ENCODE measurements at regions not wholly inside any gene's neighbourhood (a gene's known extent, or its start where the extent isn't known, plus 50 kb on each side); places are given as distances from the start of the nearest gene placed in this dataset.
A peak's percentile ranks its signal among the peaks of the same experiment; 100 is the strongest.

GRCh38 chr4:38210396-38211114 lies 250.4 kb downstream of the PTTG2 start:
- no peak overlapping the region for H3K4me3 Mint-ChIP-seq
- DNase-seq (no peak), ATAC-seq (replicated peaks in 1 of 2) (no peak)
- no peaks in the 10 kb centered on the region for H3K4me1 Mint-ChIP-seq (ENCODE audit: low read depth)
- peaks cover 3 to 6% of the 10 kb centered on the region in 2 donors for H3K9me3 Mint-ChIP-seq
- H3K27ac Mint-ChIP-seq, result no peak overlapping the region
- no peaks in the 10 kb centered on the region for H3K27me3 Mint-ChIP-seq (ENCODE audit: low read depth)
- H3K36me3 Mint-ChIP-seq (ENCODE audit: insufficient read depth in 2 of 2), result no peaks in the 10 kb centered on the region

GRCh38 chr4:38211885-38212284 lies 251.7 kb downstream of the PTTG2 start:
- no peak for DNase-seq
- no peaks in the 10 kb centered on the region for H3K4me1 Mint-ChIP-seq (ENCODE audit: low read depth)
- H3K4me3 Mint-ChIP-seq, result no peak overlapping the region
- H3K27ac Mint-ChIP-seq, result no peak overlapping the region
- no peaks in the 10 kb centered on the region for H3K36me3 Mint-ChIP-seq (ENCODE audit: insufficient read depth in 2 of 2)
- H3K27me3 Mint-ChIP-seq (ENCODE audit: low read depth), result no peaks in the 10 kb centered on the region
- ATAC-seq (replicated peaks in 1 of 2), result no peak
- H3K9me3 Mint-ChIP-seq, result peaks cover 3 to 6% of the 10 kb centered on the region in 2 donors

- Mint-ChIP-seq H3K36me3 (ENCODE audit: insufficient read depth in 2 of 2) (no peaks in the 10 kb centered on the region), H3K4me1 (ENCODE audit: low read depth) (no peaks in the 10 kb centered on the region), H3K4me3 (no peak overlapping the region), H3K9me3 (peaks cover 0 to 3% of the 10 kb centered on the region in 2 donors), H3K27me3 (ENCODE audit: low read depth) (no peaks in the 10 kb centered on the region), H3K27ac (no peak overlapping the region)
- ATAC-seq (replicated peaks in 1 of 2) (no peak), DNase-seq (no peak)
These were observed 253.0 kb downstream of the PTTG2 start for GRCh38 chr4:38213083-38213805.

- DNase-seq (no peak), ATAC-seq (replicated peaks in 1 of 2) (no peak)
- no peaks in the 10 kb centered on the region for H3K27me3 Mint-ChIP-seq (ENCODE audit: low read depth)
- H3K27ac Mint-ChIP-seq, result no peak overlapping the region
- H3K36me3 Mint-ChIP-seq (ENCODE audit: insufficient read depth in 2 of 2), result no peaks in the 10 kb centered on the region
- H3K4me3 Mint-ChIP-seq, result no peak overlapping the region
- H3K4me1 Mint-ChIP-seq (ENCODE audit: low read depth), result no peaks in the 10 kb centered on the region
- H3K9me3 Mint-ChIP-seq, result peaks cover 0 to 2% of the 10 kb centered on the region in 2 donors
These were observed 262.7 kb downstream of the PTTG2 start for GRCh38 chr4:38222892-38223291.

GRCh38 chr4:38223306-38223705 lies 263.1 kb downstream of the PTTG2 start:
- no peak overlapping the region for H3K4me3 Mint-ChIP-seq
- no peak for ATAC-seq (replicated peaks in 1 of 2)

DNA sequence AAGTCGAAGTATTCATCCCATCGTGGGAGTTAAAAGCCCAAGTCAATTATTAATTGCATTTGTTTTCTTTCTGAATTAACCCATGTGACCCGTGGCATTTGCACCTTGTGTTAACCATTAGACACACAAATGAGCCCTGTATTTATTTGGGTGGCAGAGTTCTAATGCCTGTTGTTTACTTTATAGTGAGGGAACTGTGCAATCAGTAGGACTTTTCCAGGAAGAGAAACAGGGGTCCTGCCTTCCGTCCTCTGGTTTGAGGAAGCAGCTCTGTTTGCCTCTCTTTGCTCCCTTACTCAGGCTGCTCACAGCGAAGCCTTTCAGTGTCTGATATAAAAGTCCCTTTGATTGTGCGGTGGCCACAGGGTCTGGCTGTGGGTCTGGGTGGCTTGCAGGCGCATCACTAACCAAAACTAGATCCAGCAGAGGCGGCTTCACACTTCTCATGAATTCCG lies 263.6 kb downstream of the PTTG2 start:
- DNase-seq, result no peak
- H3K4me1 Mint-ChIP-seq (ENCODE audit: low read depth), result no peaks in the 10 kb centered on the region
- H3K36me3 Mint-ChIP-seq (ENCODE audit: insufficient read depth in 2 of 2), result no peaks in the 10 kb centered on the region
- peaks cover 0 to 2% of the 10 kb centered on the region in 2 donors for H3K9me3 Mint-ChIP-seq
- H3K27me3 Mint-ChIP-seq (ENCODE audit: low read depth), result no peaks in the 10 kb centered on the region
- H3K4me3 Mint-ChIP-seq, result no peak overlapping the region
- H3K27ac Mint-ChIP-seq, result no peak overlapping the region
- no peak for ATAC-seq (replicated peaks in 1 of 2)

More at GRCh38 chr4:38223306-38223705, 263.1 kb downstream of the PTTG2 start:
- Mint-ChIP-seq H3K4me1 (ENCODE audit: low read depth) (no peaks in the 10 kb centered on the region), H3K27ac (no peak overlapping the region), H3K9me3 (peaks cover 0 to 2% of the 10 kb centered on the region in 2 donors), H3K27me3 (ENCODE audit: low read depth) (no peaks in the 10 kb centered on the region), H3K36me3 (ENCODE audit: insufficient read depth in 2 of 2) (no peaks in the 10 kb centered on the region)
- no peak for DNase-seq

- H3K27ac Mint-ChIP-seq, result no peak overlapping the region
- no peak for DNase-seq
- no peak overlapping the region for H3K4me3 Mint-ChIP-seq
- ATAC-seq (replicated peaks in 1 of 2), result no peak
- no peaks in the 10 kb centered on the region for H3K4me1 Mint-ChIP-seq (ENCODE audit: low read depth)
- H3K9me3 Mint-ChIP-seq, result peaks cover 0 to 2% of the 10 kb centered on the region in 2 donors
- no peaks in the 10 kb centered on the region for H3K27me3 Mint-ChIP-seq (ENCODE audit: low read depth)
- H3K36me3 Mint-ChIP-seq (ENCODE audit: insufficient read depth in 2 of 2), result no peaks in the 10 kb centered on the region
These were observed 264.7 kb downstream of the PTTG2 start for GRCh38 chr4:38224850-38225249.

GRCh38 chr4:38226170-38226569 lies 266.0 kb downstream of the PTTG2 start:
- H3K36me3 Mint-ChIP-seq (ENCODE audit: insufficient read depth in 2 of 2), result no peaks in the 10 kb centered on the region
- no peak overlapping the region for H3K27ac Mint-ChIP-seq
- H3K27me3 Mint-ChIP-seq (ENCODE audit: low read depth), result no peaks in the 10 kb centered on the region
- no peak overlapping the region for H3K4me3 Mint-ChIP-seq
- no peaks in the 10 kb centered on the region for H3K4me1 Mint-ChIP-seq (ENCODE audit: low read depth)
- no peak for ATAC-seq (replicated peaks in 1 of 2)
- H3K9me3 Mint-ChIP-seq, result peaks cover 0 to 2% of the 10 kb centered on the region in 2 donors
- DNase-seq, result no peak

- H3K27me3 Mint-ChIP-seq (ENCODE audit: low read depth), result peaks cover 8% of the 10 kb centered on the region
- no peaks in the 10 kb centered on the region for H3K36me3 Mint-ChIP-seq (ENCODE audit: insufficient read depth in 2 of 2)
- H3K27ac Mint-ChIP-seq, result no peak overlapping the region
- DNase-seq, result no peak
- H3K4me3 Mint-ChIP-seq, result no peak overlapping the region
- ATAC-seq (replicated peaks in 1 of 2), result no peak
- H3K4me1 Mint-ChIP-seq (ENCODE audit: low read depth), result no peaks in the 10 kb centered on the region
- H3K9me3 Mint-ChIP-seq, result peaks cover 0 to 6% of the 10 kb centered on the region in 2 donors
These were observed 270.1 kb downstream of the PTTG2 start for GRCh38 chr4:38230121-38230801.

DNA sequence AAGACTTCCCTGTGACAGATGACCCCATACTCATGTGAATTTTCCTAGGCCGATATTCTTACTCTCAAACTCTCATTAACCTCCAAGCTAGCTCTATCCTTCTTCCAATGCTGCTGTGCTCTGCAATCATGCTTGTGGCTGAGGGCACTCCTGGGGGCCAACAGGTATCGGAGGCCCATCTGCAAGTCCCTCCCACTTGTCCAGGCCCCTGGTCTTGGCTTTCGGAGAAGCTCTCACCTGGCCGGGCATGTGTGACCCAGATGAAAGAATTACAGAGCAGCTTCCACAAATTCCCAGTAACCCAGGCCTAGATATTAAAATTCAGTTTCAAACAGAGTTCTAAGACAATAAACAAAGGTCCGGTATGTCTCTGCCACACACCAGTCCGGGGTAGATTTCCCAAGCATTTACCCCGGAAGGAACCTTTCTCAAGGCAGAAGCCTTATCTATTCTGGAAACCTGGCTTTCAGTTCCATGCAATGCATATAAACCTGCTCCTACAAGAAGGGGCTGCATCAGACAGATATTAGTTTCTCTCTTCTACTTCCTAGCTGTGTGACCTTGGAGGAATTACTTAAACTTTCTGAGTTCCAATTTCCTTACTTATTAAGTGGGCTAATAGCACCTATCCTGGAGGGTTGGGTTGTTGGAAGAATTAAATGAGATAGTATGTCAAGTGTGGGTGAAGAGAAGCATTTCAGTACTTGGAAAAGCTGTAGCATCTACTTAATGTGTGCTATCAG lies 270.8 kb downstream of the PTTG2 start:
- H3K9me3 Mint-ChIP-seq, result peaks cover 0 to 6% of the 10 kb centered on the region in 2 donors
- no peak for DNase-seq

GRCh38 chr4:38231626-38232025 lies 271.4 kb downstream of the PTTG2 start:
- H3K27ac Mint-ChIP-seq, result no peak overlapping the region
- H3K4me3 Mint-ChIP-seq, result no peak overlapping the region
- no peaks in the 10 kb centered on the region for H3K36me3 Mint-ChIP-seq (ENCODE audit: insufficient read depth in 2 of 2)
- peaks cover 0 to 6% of the 10 kb centered on the region in 2 donors for H3K9me3 Mint-ChIP-seq
- DNase-seq, result no peak
- H3K27me3 Mint-ChIP-seq (ENCODE audit: low read depth), result peaks cover 8% of the 10 kb centered on the region
- H3K4me1 Mint-ChIP-seq (ENCODE audit: low read depth), result no peaks in the 10 kb centered on the region
- ATAC-seq (replicated peaks in 1 of 2), result no peak

More for the DNA sequence above, 270.8 kb downstream of the PTTG2 start:
- Mint-ChIP-seq H3K36me3 (ENCODE audit: insufficient read depth in 2 of 2) (no peaks in the 10 kb centered on the region), H3K4me3 (no peak overlapping the region), H3K27me3 (ENCODE audit: low read depth) (peaks cover 8% of the 10 kb centered on the region), H3K4me1 (ENCODE audit: low read depth) (no peaks in the 10 kb centered on the region), H3K27ac (no peak overlapping the region)
- no peak for ATAC-seq (replicated peaks in 1 of 2)

GRCh38 chr4:38232741-38233140 lies 272.5 kb downstream of the PTTG2 start:
- H3K9me3 Mint-ChIP-seq, result peaks cover 0 to 6% of the 10 kb centered on the region in 2 donors
- H3K4me3 Mint-ChIP-seq, result no peak overlapping the region
- DNase-seq (no peak), ATAC-seq (replicated peaks in 1 of 2) (peak in 1 of 2 donors; percentile 28)
- no peaks in the 10 kb centered on the region for H3K36me3 Mint-ChIP-seq (ENCODE audit: insufficient read depth in 2 of 2)
- H3K27me3 Mint-ChIP-seq (ENCODE audit: low read depth), result peaks cover 8% of the 10 kb centered on the region
- H3K4me1 Mint-ChIP-seq (ENCODE audit: low read depth), result peaks cover 6% of the 10 kb centered on the region
- H3K27ac Mint-ChIP-seq, result no peak overlapping the region
